CD14-positive monocyte (primary cell): ENCODE measurements at regions not wholly inside any gene's neighbourhood (a gene's known extent, or its start where the extent isn't known, plus 50 kb on each side); places are given as distances from the start of the nearest gene placed in this dataset.

Experiments used
- DNase-seq, 3 donors: peaks; one replicate each; pipeline ENCODE4 v3.0.0-alpha.2; 2011 to 2022
- H2AFZ ChIP-seq: 2 replicates; pipeline ENCODE4 v1.6.0; 2012; ENCODE audit warnings: mild to moderate bottlenecking, low read depth, low read length, inconsistent platforms; ENCODE audit not compliant: insufficient read depth, poor library complexity, severe bottlenecking
- H3K27ac ChIP-seq, 2 donors: 1 replicate in 1 of 2; 2 replicates in 1 of 2; pipeline ENCODE4 v1.5.1; 2012 to 2013; ENCODE audit warnings: low read length in 2 of 2, control low read depth in 1 of 2, inconsistent platforms in 1 of 2, low read depth in 1 of 2, mild to moderate bottlenecking in 1 of 2
- H3K27me3 ChIP-seq, 2 donors: one replicate each; pipeline versions ENCODE4 v1.6.0 to v1.6.1; 2011 to 2013; ENCODE audit warnings: low read length in 2 of 2; ENCODE audit not compliant: control insufficient read depth in 2 of 2, insufficient read depth in 2 of 2
- H3K36me3 ChIP-seq, 2 donors: replicated peaks in 1 of 2; 1 replicate in 1 of 2; 2 replicates in 1 of 2; pipeline versions ENCODE4 v1.5.1 to v1.6.1; 2012 to 2013; ENCODE audit warnings: low read length in 2 of 2, control low read depth in 1 of 2, inconsistent platforms in 1 of 2, mild to moderate bottlenecking in 1 of 2; ENCODE audit not compliant: insufficient read depth in 2 of 2, control insufficient read depth in 1 of 2
- H3K4me1 ChIP-seq, 2 donors: 1 replicate in 1 of 2; 2 replicates in 1 of 2; pipeline versions ENCODE4 v1.5.1 to v1.6.1; 2012 to 2013; ENCODE audit warnings: low read length in 2 of 2, control low read depth in 1 of 2, inconsistent platforms in 1 of 2, mild to moderate bottlenecking in 1 of 2, moderate library complexity in 1 of 2; ENCODE audit not compliant: insufficient read depth in 2 of 2, control insufficient read depth in 1 of 2
- H3K4me2 ChIP-seq: replicated peaks from 2 replicates; pipeline ENCODE3; 2012; ENCODE audit warnings: low read length, moderate library complexity, mild to moderate bottlenecking; ENCODE audit not compliant: poor library complexity, severe bottlenecking; ENCODE audit errors: extremely low read depth
- H3K4me3 ChIP-seq, 3 experiments: fragments of 200-600 bp in 1 of 3; sonication (generic) in 1 of 3; replicated peaks in 1 of 3; 1 replicate in 2 of 3; 2 replicates in 1 of 3; pipeline ENCODE4 v1.5.1; 2011 to 2013; ENCODE audit warnings: low read length in 3 of 3, mild to moderate bottlenecking in 3 of 3, control low read depth in 2 of 3, low read depth in 2 of 3, inconsistent platforms in 1 of 3, moderate library complexity in 1 of 3
- H3K79me2 ChIP-seq: 2 replicates; pipeline ENCODE4 v1.6.0; 2012; ENCODE audit warnings: mild to moderate bottlenecking, control low read depth, inconsistent platforms, low read length, moderate library complexity; ENCODE audit not compliant: insufficient read depth
- H3K9ac ChIP-seq: 2 replicates; pipeline ENCODE4 v1.6.0; 2017; ENCODE audit warnings: low read length, mild to moderate bottlenecking; ENCODE audit not compliant: insufficient read depth, poor library complexity, severe bottlenecking
- H3K9me3 ChIP-seq, 2 donors: replicated peaks in 1 of 2; 1 replicate in 1 of 2; 2 replicates in 1 of 2; pipeline versions ENCODE4 v1.5.1 to v1.6.1; 2012 to 2013; ENCODE audit warnings: low read length in 2 of 2, control low read depth in 1 of 2; ENCODE audit not compliant: control insufficient read depth in 1 of 2, insufficient read depth in 1 of 2
- H4K20me1 ChIP-seq: 2 replicates; pipeline ENCODE4 v1.6.0; 2012; ENCODE audit warnings: mild to moderate bottlenecking, low read length, control low read depth, moderate library complexity; ENCODE audit not compliant: insufficient read depth
- H3K27ac Mint-ChIP-seq, 7 donors: one replicate each; pipeline ENCODE4 v1.8.0; 2020; ENCODE audit warnings: mild to moderate bottlenecking in 7 of 7, mixed read lengths in 7 of 7, moderate library complexity in 6 of 7, inconsistent platforms in 2 of 7
- H3K27me3 Mint-ChIP-seq, 3 donors: one replicate each; pipeline ENCODE4 v1.8.0; 2021 to 2022; ENCODE audit warnings: low read depth in 3 of 3, mild to moderate bottlenecking in 3 of 3, mixed read lengths in 3 of 3, moderate library complexity in 3 of 3, inconsistent platforms in 1 of 3
- H3K36me3 Mint-ChIP-seq, 2 donors: one replicate each; pipeline ENCODE4 v1.8.0; 2020; ENCODE audit warnings: mixed read lengths in 2 of 2, inconsistent platforms in 1 of 2, mild to moderate bottlenecking in 1 of 2
- H3K4me1 Mint-ChIP-seq: one replicate; pipeline ENCODE4 v1.8.0; 2020; ENCODE audit warnings: mild to moderate bottlenecking, mixed read lengths
- H3K4me3 Mint-ChIP-seq, 2 donors: one replicate each; pipeline ENCODE4 v1.8.0; 2020; ENCODE audit warnings: mild to moderate bottlenecking in 2 of 2, mixed read lengths in 2 of 2, moderate library complexity in 1 of 2
- H3K9me3 Mint-ChIP-seq, 7 donors: one replicate each; pipeline ENCODE4 v1.8.0; 2020 to 2022; ENCODE audit warnings: mixed read lengths in 7 of 7, mild to moderate bottlenecking in 6 of 7, moderate library complexity in 6 of 7, inconsistent platforms in 2 of 7
- WGBS: methylation state at CpG from one replicate; pipeline ENCODE4 v1.1.5; 2013; ENCODE audit warnings: missing lambda C conversion rate; ENCODE audit not compliant: insufficient coverage; 5-methylcytosine and 5-hydroxymethylcytosine counted together
- intact Hi-C, 2 donors: fragments of 100-400 bp; cut with micrococcal nuclease; formaldehyde crosslinking; loops; one replicate each; pipeline versions ENCODE4 v1.15.0 to v1.15.1; 2023
- TF ChIP-seq, protein P1 (sequence below): fragments of 200-600 bp; IDR thresholded peaks from one replicate; pipeline ENCODE4 v1.8.0; 2022; ENCODE audit warnings: antibody characterized with exemption, mild to moderate bottlenecking

DNA sequence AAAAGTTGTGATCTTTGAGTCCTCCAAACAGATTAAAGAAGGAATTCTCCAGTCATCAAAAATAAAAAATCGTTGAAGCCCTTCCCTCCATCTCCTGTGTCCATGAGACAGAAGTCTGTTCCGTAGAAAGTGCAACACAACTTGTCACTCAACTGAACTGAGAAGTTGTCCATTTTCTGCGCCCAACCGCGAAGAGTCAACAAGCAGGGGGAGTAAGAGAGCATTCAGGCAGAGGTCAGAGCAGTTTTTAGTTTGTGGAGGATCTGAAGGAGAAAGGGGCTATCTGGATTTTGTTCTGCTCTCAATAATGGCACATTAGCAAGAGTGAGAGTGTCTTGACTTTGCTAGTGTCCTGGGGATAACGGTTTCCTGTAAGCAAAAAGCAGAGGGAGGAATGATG, 303.9 kb downstream of the ICE1 start:
- Histone ChIP-seq H3K27me3 (no peaks in the 10 kb centered on the region), H3K27ac (no peak overlapping the region), H4K20me1 (no peaks in the 10 kb centered on the region), H2AFZ (no peak overlapping the region), H3K4me3 (no peak overlapping the region), H3K79me2 (no peaks in the 10 kb centered on the region), H3K4me2 (no peak overlapping the region), H3K4me1 (no peaks in the 10 kb centered on the region), H3K9me3 (no peaks in the 10 kb centered on the region), H3K9ac (no peak overlapping the region), H3K36me3 (no peaks in the 10 kb centered on the region)
- Mint-ChIP-seq H3K36me3 (no peaks in the 10 kb centered on the region), H3K4me1 (no peaks in the 10 kb centered on the region), H3K27me3 (peaks cover 0 to 2% (median 0%) of the 10 kb centered on the region in 3 donors), H3K4me3 (no peak overlapping the region), H3K27ac (no peak overlapping the region), H3K9me3 (peaks cover 0 to 11% (median 2%) of the 10 kb centered on the region in 7 donors)
- no peak for DNase-seq
- TF ChIP-seq, protein P1, sequence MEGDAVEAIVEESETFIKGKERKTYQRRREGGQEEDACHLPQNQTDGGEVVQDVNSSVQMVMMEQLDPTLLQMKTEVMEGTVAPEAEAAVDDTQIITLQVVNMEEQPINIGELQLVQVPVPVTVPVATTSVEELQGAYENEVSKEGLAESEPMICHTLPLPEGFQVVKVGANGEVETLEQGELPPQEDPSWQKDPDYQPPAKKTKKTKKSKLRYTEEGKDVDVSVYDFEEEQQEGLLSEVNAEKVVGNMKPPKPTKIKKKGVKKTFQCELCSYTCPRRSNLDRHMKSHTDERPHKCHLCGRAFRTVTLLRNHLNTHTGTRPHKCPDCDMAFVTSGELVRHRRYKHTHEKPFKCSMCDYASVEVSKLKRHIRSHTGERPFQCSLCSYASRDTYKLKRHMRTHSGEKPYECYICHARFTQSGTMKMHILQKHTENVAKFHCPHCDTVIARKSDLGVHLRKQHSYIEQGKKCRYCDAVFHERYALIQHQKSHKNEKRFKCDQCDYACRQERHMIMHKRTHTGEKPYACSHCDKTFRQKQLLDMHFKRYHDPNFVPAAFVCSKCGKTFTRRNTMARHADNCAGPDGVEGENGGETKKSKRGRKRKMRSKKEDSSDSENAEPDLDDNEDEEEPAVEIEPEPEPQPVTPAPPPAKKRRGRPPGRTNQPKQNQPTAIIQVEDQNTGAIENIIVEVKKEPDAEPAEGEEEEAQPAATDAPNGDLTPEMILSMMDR = no peak
- 86% methylated on average over 1 of the region's 6 CpGs for WGBS
- intact Hi-C loops = no loop called here

DNA sequence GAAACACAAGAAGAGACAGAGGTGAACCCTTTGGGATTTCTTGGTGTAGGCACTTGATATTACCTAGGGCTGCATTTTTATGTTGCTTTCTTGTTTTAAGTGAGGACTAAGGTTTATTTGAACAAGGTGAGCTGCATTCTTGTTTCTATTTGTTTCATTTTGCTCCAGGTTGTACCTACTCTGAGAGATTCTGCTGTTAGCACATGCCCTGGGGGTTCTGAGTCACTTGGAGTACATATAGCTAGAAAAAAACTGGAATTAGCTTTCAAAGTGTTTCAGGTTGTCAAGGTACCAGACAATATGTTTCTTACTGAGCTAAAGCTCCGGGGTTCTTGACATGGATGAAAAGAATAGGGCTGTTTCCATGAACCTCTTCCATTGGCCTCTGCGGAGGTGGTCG, 299.4 kb downstream of the ICE1 start:
- Histone ChIP-seq H3K36me3 (no peaks in the 10 kb centered on the region), H3K4me1 (no peaks in the 10 kb centered on the region), H3K4me2 (no peak overlapping the region), H3K9me3 (peaks cover 0 to 2% of the 10 kb centered on the region in 2 donors), H4K20me1 (no peaks in the 10 kb centered on the region), H3K9ac (no peak overlapping the region), H3K79me2 (no peaks in the 10 kb centered on the region), H3K4me3 (no peak overlapping the region), H3K27ac (no peak overlapping the region), H3K27me3 (no peaks in the 10 kb centered on the region), H2AFZ (no peak overlapping the region)
- no peak overlapping the region for H3K27ac Mint-ChIP-seq
- no peak for DNase-seq
- TF ChIP-seq, protein P1 = no peak
- H3K4me3 Mint-ChIP-seq = no peak overlapping the region
- WGBS = no CpG with 5 or more reads among the region's 3 CpGs
- no peaks in the 10 kb centered on the region for H3K36me3 Mint-ChIP-seq
- no peaks in the 10 kb centered on the region for H3K27me3 Mint-ChIP-seq
- intact Hi-C loops = no loop called here
- H3K4me1 Mint-ChIP-seq = no peaks in the 10 kb centered on the region
- peaks cover 0 to 11% (median 2%) of the 10 kb centered on the region in 7 donors for H3K9me3 Mint-ChIP-seq
